CD4-positive, alpha-beta T cell (primary cell): ENCODE measurements at regions not wholly inside any gene's neighbourhood (a gene's known extent, or its start where the extent isn't known, plus 50 kb on each side); places are given as distances from the start of the nearest gene placed in this dataset.

ENCODE experiments used
- ATAC-seq: fragments of 200-7000 bp; cut with Tn5 transposase; one replicate; pipeline ENCODE4 v1.10.0; 2022; ENCODE audit warnings: mild to moderate bottlenecking; ENCODE audit not compliant: poor library complexity
- CTCF ChIA-PET: fragments of 350-600 bp; sonication (Branson Sonifier 250); formaldehyde crosslinking; loops from one replicate; lab custom pipeline; 2021; ENCODE audit warnings: antibody characterized with exemption, inconsistent platforms; lab: Charles Lee
- POLR2A ChIA-PET: fragments of 350-600 bp; sonication (Branson Sonifier 250); formaldehyde crosslinking; loops from one replicate; lab custom pipeline; 2021; ENCODE audit warnings: antibody characterized with exemption, inconsistent platforms; lab: Charles Lee
- DNase-seq, 14 experiments: peaks; one replicate each; pipeline ENCODE4 v3.0.0-alpha.2; 2013 to 2020; ENCODE audit warnings: mixed read lengths in 2 of 14
- H3K27ac ChIP-seq, 2 donors: one replicate each; pipeline versions ENCODE4 v1.5.1 to v1.7.0; 2013; ENCODE audit warnings: low read length in 2 of 2, low read depth in 1 of 2, mild to moderate bottlenecking in 1 of 2
- H3K27me3 ChIP-seq, 2 experiments: 1 replicate in 1 of 2; 2 replicates in 1 of 2; pipeline versions ENCODE4 v1.6.1 to v1.7.0; 2013; ENCODE audit warnings: low read length in 2 of 2, control low read depth in 1 of 2, mild to moderate bottlenecking in 1 of 2, moderate library complexity in 1 of 2; ENCODE audit not compliant: insufficient read depth in 2 of 2, control insufficient read depth in 1 of 2
- H3K36me3 ChIP-seq: one replicate; pipeline ENCODE4 v1.6.1; 2013; ENCODE audit warnings: low read length, control low read depth; ENCODE audit not compliant: insufficient read depth
- H3K4me1 ChIP-seq: one replicate; pipeline ENCODE4 v1.6.1; 2013; ENCODE audit warnings: low read length, control low read depth; ENCODE audit not compliant: insufficient read depth
- H3K4me3 ChIP-seq: one replicate; pipeline ENCODE4 v1.5.1; 2013; ENCODE audit warnings: mild to moderate bottlenecking, low read length, moderate library complexity
- H3K9me3 ChIP-seq, 2 experiments: 1 replicate in 1 of 2; 2 replicates in 1 of 2; pipeline versions ENCODE4 v1.6.1 to v1.7.0; 2013; ENCODE audit warnings: low read length in 2 of 2, mild to moderate bottlenecking in 2 of 2, control low read depth in 1 of 2, moderate library complexity in 1 of 2; ENCODE audit not compliant: control insufficient read depth in 1 of 2, insufficient read depth in 1 of 2
- H3K27ac Mint-ChIP-seq: one replicate; pipeline ENCODE4 v1.8.0; 2020; ENCODE audit warnings: mixed read lengths
- H3K27me3 Mint-ChIP-seq: one replicate; pipeline ENCODE4 v1.8.0; 2021; ENCODE audit warnings: mixed read lengths
- H3K36me3 Mint-ChIP-seq: one replicate; pipeline ENCODE4 v1.8.0; 2021; ENCODE audit warnings: low read depth, mixed read lengths
- H3K4me1 Mint-ChIP-seq: one replicate; pipeline ENCODE4 v1.8.0; 2021; ENCODE audit warnings: low read depth, mixed read lengths
- H3K4me3 Mint-ChIP-seq: one replicate; pipeline ENCODE4 v1.8.0; 2020; ENCODE audit warnings: mild to moderate bottlenecking, mixed read lengths
- H3K9me3 Mint-ChIP-seq: one replicate; pipeline ENCODE4 v1.8.0; 2020; ENCODE audit warnings: mixed read lengths
- CTCF ChIP-seq: fragments of 200-600 bp; IDR thresholded peaks from one replicate; pipeline ENCODE4 v1.8.0; 2022; ENCODE audit warnings: antibody characterized with exemption, mild to moderate bottlenecking
- intact Hi-C, 2 experiments: fragments of 100-400 bp; cut with DNase I in 1 of 2; cut with micrococcal nuclease in 1 of 2; formaldehyde crosslinking; loops; one replicate each; pipeline versions ENCODE4 v1.15.1 to v1.9.0; 2023 to 2025; cut with DNase I, micrococcal nuclease

DNA sequence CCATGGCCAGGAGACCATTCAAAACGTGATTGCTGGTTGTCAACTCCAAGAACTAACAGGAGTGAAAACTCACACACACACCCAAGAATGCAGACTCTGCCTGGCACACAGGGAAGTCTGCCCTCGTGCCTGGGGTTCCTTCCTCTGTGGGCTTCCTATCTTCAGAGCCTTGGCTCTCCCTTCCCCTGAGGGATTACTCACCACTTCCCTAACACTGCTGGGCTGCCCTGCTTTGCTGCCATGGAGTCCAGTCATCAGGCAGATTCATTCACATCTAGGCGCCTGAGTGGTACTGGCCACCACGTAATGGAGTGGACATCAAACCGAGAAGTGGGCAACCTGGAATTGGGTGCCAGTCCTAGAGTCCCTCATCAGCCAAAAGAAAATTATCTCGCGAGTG, 76.4 kb upstream of the PRSS3 start:
- POLR2A ChIA-PET, result no interaction called here
- peak in 2 of 14 experiments; percentile 49 to 62 for DNase-seq
- no peak overlapping the region for H3K4me3 ChIP-seq
- no peak for TF ChIP-seq CTCF
- Mint-ChIP-seq H3K27me3 (peaks cover 10% of the 10 kb centered on the region), H3K36me3 (no peaks in the 10 kb centered on the region), H3K4me1 (no peaks in the 10 kb centered on the region), H3K4me3 (no peak overlapping the region), H3K27ac (no peak overlapping the region), H3K9me3 (no peaks in the 10 kb centered on the region)
- CTCF ChIA-PET, result interaction anchor here (5.4 kb wide), 1 partner anchor 95 kb away, joined by 53 read pairs; no protein-coding TSS in a partner anchor
- H3K27me3 ChIP-seq, result no peaks in the 10 kb centered on the region
- intact Hi-C loops, result no loop called here
- ATAC-seq, result no peak
- H3K4me1 ChIP-seq, result peaks cover 6% of the 10 kb centered on the region
- H3K9me3 ChIP-seq, result no peaks in the 10 kb centered on the region
- no peaks in the 10 kb centered on the region for H3K36me3 ChIP-seq
- no peak overlapping the region for H3K27ac ChIP-seq

- no peaks in the 10 kb centered on the region for H3K27me3 ChIP-seq
- peak in 10 of 14 experiments; percentile 11 to 53 (median 38) for DNase-seq
- peaks cover 15% of the 10 kb centered on the region for H3K27me3 Mint-ChIP-seq
- H3K36me3 Mint-ChIP-seq, result no peaks in the 10 kb centered on the region
- ATAC-seq, result peak; percentile 85
- H3K36me3 ChIP-seq, result no peaks in the 10 kb centered on the region
- peak overlapping the region; percentile 80 for H3K4me3 Mint-ChIP-seq
- POLR2A ChIA-PET, result interaction anchor here (3.9 kb wide), 1 partner anchor 96 kb away, joined by 16 read pairs; no protein-coding TSS in a partner anchor
- H3K9me3 Mint-ChIP-seq, result no peaks in the 10 kb centered on the region
- peak; percentile 43 for TF ChIP-seq CTCF
- peak overlapping the region; percentile 15 for H3K4me3 ChIP-seq
- no peak overlapping the region for H3K27ac Mint-ChIP-seq
- CTCF ChIA-PET, result interaction anchor here (5.4 kb wide), 1 partner anchor 96 kb away, joined by 53 read pairs; no protein-coding TSS in a partner anchor
- peaks cover 6% of the 10 kb centered on the region for H3K4me1 ChIP-seq
- no peaks in the 10 kb centered on the region for H3K9me3 ChIP-seq
- no peaks in the 10 kb centered on the region for H3K4me1 Mint-ChIP-seq
- intact Hi-C loops, result loop anchor here in 1 of 2 experiments (5.0 to 10.0 kb wide), 2 partner anchors 345 to 432 kb away; no protein-coding TSS in a partner anchor
- H3K27ac ChIP-seq, result no peak overlapping the region
These were observed 75.6 kb upstream of the PRSS3 start for GRCh38 chr9:33719581-33720374.

GRCh38 chr9:33721674-33722358, 73.5 kb upstream of the PRSS3 start:
- Mint-ChIP-seq H3K4me3 (no peak overlapping the region), H3K4me1 (no peaks in the 10 kb centered on the region), H3K36me3 (no peaks in the 10 kb centered on the region), H3K27me3 (peaks cover 15% of the 10 kb centered on the region), H3K27ac (no peak overlapping the region), H3K9me3 (no peaks in the 10 kb centered on the region)
- intact Hi-C loops, result loop anchor here (1.0 to 10.0 kb wide), 5 partner anchors 98 to 435 kb away; no protein-coding TSS in a partner anchor
- no peaks in the 10 kb centered on the region for H3K9me3 ChIP-seq
- H3K36me3 ChIP-seq, result no peaks in the 10 kb centered on the region
- no peaks in the 10 kb centered on the region for H3K27me3 ChIP-seq
- peaks cover 6% of the 10 kb centered on the region for H3K4me1 ChIP-seq
- no peak overlapping the region for H3K4me3 ChIP-seq
- no peak overlapping the region for H3K27ac ChIP-seq
- ChIA-PET POLR2A (interaction anchor here (3.9 kb wide), 1 partner anchor 98 kb away, joined by 16 read pairs; no protein-coding TSS in a partner anchor), CTCF (interaction anchor here (0.8 to 5.4 kb wide), 5 partner anchors 12 to 98 kb away, joined by 3 to 53 read pairs (median 3); no protein-coding TSS in a partner anchor)
- ATAC-seq (peak; percentile 69), DNase-seq (peak; percentile 77 to 94 (median 86))
- peak; percentile 100 for TF ChIP-seq CTCF
